Liver (tissue), 3 donors: ENCODE measurements at regions not wholly inside any gene's neighbourhood (a gene's known extent, or its start where the extent isn't known, plus 50 kb on each side); places are given as distances from the start of the nearest gene placed in this dataset.

Experiments used
- EGR1 ChIP-seq, 2 donors: IDR thresholded peaks; 2 replicates each; pipeline ENCODE4 v1.6.1; 2016 to 2018; ENCODE audit warnings: antibody characterized with exemption in 2 of 2, low read depth in 2 of 2
- JUND ChIP-seq, 2 donors: IDR thresholded peaks; 2 replicates each; pipeline ENCODE4 v1.6.1; 2016; ENCODE audit warnings: antibody characterized with exemption in 2 of 2
- TAF1 ChIP-seq: conservative IDR thresholded peaks from 2 replicates; pipeline ENCODE4 v1.6.1; 2016; ENCODE audit warnings: antibody characterized with exemption, mild to moderate bottlenecking
- YY1 ChIP-seq: IDR thresholded peaks from 2 replicates; pipeline ENCODE4 v1.6.1; 2016; ENCODE audit warnings: antibody characterized with exemption, mild to moderate bottlenecking
- TF ChIP-seq, protein P1 (sequence below): fragments of 150-350 bp; IDR thresholded peaks from 2 replicates; pipeline ENCODE4 v1.5.1; 2017; ENCODE audit warnings: improper control_type of control experiment, low read depth, low read length; ENCODE audit not compliant: missing input control
- TF ChIP-seq, protein P2 (sequence below): IDR thresholded peaks from 2 replicates; pipeline ENCODE4 v1.6.1; 2016; ENCODE audit warnings: antibody characterized with exemption
- TF ChIP-seq, protein P3 (sequence below): IDR thresholded peaks from 2 replicates; pipeline ENCODE4 v1.6.1; 2016; ENCODE audit warnings: antibody characterized with exemption
- TF ChIP-seq, protein P4 (sequence below): IDR thresholded peaks from 2 replicates; pipeline ENCODE4 v1.6.1; 2016; ENCODE audit warnings: antibody characterized with exemption, mild to moderate bottlenecking
- donor health status: healthy.
- donor health status: healthy.

DNA sequence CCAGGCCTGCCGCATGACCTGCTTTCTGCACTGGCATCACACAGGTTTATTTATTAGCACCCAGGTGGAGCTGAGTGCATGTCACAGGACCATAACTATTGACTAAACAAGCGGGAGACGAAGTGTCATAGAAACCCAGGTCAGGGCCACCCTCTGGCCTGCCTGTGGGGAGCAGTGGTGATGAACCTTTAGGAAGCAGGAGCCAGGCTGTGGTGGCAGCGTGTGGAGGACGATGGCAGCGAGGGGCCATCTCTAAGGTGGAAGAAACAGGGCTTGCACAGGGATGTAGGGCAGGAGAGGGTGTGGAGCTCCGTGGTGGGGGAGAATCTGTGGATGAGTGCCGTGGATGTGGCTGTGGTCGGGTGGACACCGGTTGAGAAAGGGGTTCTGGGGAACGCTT is 275.3 kb downstream of the TEX29 start:
- TF ChIP-seq, protein P1, sequence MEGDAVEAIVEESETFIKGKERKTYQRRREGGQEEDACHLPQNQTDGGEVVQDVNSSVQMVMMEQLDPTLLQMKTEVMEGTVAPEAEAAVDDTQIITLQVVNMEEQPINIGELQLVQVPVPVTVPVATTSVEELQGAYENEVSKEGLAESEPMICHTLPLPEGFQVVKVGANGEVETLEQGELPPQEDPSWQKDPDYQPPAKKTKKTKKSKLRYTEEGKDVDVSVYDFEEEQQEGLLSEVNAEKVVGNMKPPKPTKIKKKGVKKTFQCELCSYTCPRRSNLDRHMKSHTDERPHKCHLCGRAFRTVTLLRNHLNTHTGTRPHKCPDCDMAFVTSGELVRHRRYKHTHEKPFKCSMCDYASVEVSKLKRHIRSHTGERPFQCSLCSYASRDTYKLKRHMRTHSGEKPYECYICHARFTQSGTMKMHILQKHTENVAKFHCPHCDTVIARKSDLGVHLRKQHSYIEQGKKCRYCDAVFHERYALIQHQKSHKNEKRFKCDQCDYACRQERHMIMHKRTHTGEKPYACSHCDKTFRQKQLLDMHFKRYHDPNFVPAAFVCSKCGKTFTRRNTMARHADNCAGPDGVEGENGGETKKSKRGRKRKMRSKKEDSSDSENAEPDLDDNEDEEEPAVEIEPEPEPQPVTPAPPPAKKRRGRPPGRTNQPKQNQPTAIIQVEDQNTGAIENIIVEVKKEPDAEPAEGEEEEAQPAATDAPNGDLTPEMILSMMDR, result no peak
- TF ChIP-seq YY1 (no peak), TAF1 (no peak), EGR1 (IDR thresholded peaks at IDR 0.05; ENCODE audit: low read depth in 2 of 2) (no peak), JUND (IDR thresholded peaks at IDR 0.05) (no peak)
- TF ChIP-seq, protein P2, sequence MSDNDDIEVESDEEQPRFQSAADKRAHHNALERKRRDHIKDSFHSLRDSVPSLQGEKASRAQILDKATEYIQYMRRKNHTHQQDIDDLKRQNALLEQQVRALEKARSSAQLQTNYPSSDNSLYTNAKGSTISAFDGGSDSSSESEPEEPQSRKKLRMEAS, result no peak
- TF ChIP-seq, protein P3, sequence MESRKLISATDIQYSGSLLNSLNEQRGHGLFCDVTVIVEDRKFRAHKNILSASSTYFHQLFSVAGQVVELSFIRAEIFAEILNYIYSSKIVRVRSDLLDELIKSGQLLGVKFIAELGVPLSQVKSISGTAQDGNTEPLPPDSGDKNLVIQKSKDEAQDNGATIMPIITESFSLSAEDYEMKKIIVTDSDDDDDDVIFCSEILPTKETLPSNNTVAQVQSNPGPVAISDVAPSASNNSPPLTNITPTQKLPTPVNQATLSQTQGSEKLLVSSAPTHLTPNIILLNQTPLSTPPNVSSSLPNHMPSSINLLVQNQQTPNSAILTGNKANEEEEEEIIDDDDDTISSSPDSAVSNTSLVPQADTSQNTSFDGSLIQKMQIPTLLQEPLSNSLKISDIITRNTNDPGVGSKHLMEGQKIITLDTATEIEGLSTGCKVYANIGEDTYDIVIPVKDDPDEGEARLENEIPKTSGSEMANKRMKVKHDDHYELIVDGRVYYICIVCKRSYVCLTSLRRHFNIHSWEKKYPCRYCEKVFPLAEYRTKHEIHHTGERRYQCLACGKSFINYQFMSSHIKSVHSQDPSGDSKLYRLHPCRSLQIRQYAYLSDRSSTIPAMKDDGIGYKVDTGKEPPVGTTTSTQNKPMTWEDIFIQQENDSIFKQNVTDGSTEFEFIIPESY, result no peak
- TF ChIP-seq, protein P4, sequence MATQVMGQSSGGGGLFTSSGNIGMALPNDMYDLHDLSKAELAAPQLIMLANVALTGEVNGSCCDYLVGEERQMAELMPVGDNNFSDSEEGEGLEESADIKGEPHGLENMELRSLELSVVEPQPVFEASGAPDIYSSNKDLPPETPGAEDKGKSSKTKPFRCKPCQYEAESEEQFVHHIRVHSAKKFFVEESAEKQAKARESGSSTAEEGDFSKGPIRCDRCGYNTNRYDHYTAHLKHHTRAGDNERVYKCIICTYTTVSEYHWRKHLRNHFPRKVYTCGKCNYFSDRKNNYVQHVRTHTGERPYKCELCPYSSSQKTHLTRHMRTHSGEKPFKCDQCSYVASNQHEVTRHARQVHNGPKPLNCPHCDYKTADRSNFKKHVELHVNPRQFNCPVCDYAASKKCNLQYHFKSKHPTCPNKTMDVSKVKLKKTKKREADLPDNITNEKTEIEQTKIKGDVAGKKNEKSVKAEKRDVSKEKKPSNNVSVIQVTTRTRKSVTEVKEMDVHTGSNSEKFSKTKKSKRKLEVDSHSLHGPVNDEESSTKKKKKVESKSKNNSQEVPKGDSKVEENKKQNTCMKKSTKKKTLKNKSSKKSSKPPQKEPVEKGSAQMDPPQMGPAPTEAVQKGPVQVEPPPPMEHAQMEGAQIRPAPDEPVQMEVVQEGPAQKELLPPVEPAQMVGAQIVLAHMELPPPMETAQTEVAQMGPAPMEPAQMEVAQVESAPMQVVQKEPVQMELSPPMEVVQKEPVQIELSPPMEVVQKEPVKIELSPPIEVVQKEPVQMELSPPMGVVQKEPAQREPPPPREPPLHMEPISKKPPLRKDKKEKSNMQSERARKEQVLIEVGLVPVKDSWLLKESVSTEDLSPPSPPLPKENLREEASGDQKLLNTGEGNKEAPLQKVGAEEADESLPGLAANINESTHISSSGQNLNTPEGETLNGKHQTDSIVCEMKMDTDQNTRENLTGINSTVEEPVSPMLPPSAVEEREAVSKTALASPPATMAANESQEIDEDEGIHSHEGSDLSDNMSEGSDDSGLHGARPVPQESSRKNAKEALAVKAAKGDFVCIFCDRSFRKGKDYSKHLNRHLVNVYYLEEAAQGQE, result no peak
